ENCODE measurements at regions not wholly inside any gene's neighbourhood (a gene's known extent, or its start where the extent isn't known, plus 50 kb on each side); places are given as distances from the start of the nearest gene placed in this dataset.

GRCh38 chr9:129363216-129363873, 185.3 kb upstream of the IER5L start:
- H3K4me3 ChIP-seq (ENCODE audit: insufficient read depth, low read depth, low read length, poor library complexity, severe bottlenecking), result no peak overlapping the region
- H3K27me3 ChIP-seq (replicated peaks; ENCODE audit: control insufficient read depth, insufficient read depth, low read length, poor library complexity, severe bottlenecking), result no peaks in the 10 kb centered on the region
- H3K9me3 ChIP-seq (ENCODE audit: control insufficient read depth, low read length), result no peaks in the 10 kb centered on the region
- no peaks in the 10 kb centered on the region for H3K36me3 ChIP-seq (ENCODE audit: control insufficient read depth, insufficient read depth, low read length)
- no peak for DNase-seq
- H3K27ac ChIP-seq (ENCODE audit: insufficient read depth, low read length, poor library complexity, severe bottlenecking), result no peak overlapping the region
- H3K4me1 ChIP-seq (ENCODE audit: control insufficient read depth, insufficient read depth, low read length, poor library complexity, severe bottlenecking), result no peaks in the 10 kb centered on the region

GRCh38 chr9:129362287-129363000, 184.4 kb upstream of the IER5L start:
- Histone ChIP-seq H3K27me3 (replicated peaks; ENCODE audit: control insufficient read depth, insufficient read depth, low read length, poor library complexity, severe bottlenecking) (no peaks in the 10 kb centered on the region), H3K9me3 (ENCODE audit: control insufficient read depth, low read length) (no peaks in the 10 kb centered on the region), H3K4me1 (ENCODE audit: control insufficient read depth, insufficient read depth, low read length, poor library complexity, severe bottlenecking) (no peaks in the 10 kb centered on the region)

GRCh38 chr9:129361196-129361595, 183.1 kb upstream of the IER5L start:
- no peak overlapping the region for H3K27ac ChIP-seq (ENCODE audit: insufficient read depth, low read length, poor library complexity, severe bottlenecking)
- no peak for DNase-seq
- no peaks in the 10 kb centered on the region for H3K9me3 ChIP-seq (ENCODE audit: control insufficient read depth, low read length)

More at GRCh38 chr9:129362287-129363000, 184.4 kb upstream of the IER5L start:
- no peak overlapping the region for H3K27ac ChIP-seq (ENCODE audit: insufficient read depth, low read length, poor library complexity, severe bottlenecking)
- no peak overlapping the region for H3K4me3 ChIP-seq (ENCODE audit: insufficient read depth, low read depth, low read length, poor library complexity, severe bottlenecking)
- DNase-seq, result no peak
- no peaks in the 10 kb centered on the region for H3K36me3 ChIP-seq (ENCODE audit: control insufficient read depth, insufficient read depth, low read length)

GRCh38 chr9:129359916-129360536, 182.0 kb upstream of the IER5L start:
- DNase-seq, result no peak
- Histone ChIP-seq H3K4me3 (ENCODE audit: insufficient read depth, low read depth, low read length, poor library complexity, severe bottlenecking) (no peak overlapping the region), H3K36me3 (ENCODE audit: control insufficient read depth, insufficient read depth, low read length) (no peaks in the 10 kb centered on the region), H3K27me3 (replicated peaks; ENCODE audit: control insufficient read depth, insufficient read depth, low read length, poor library complexity, severe bottlenecking) (no peaks in the 10 kb centered on the region), H3K9me3 (ENCODE audit: control insufficient read depth, low read length) (no peaks in the 10 kb centered on the region), H3K27ac (ENCODE audit: insufficient read depth, low read length, poor library complexity, severe bottlenecking) (no peak overlapping the region), H3K4me1 (ENCODE audit: control insufficient read depth, insufficient read depth, low read length, poor library complexity, severe bottlenecking) (no peaks in the 10 kb centered on the region)

More at GRCh38 chr9:129361196-129361595, 183.1 kb upstream of the IER5L start:
- H3K27me3 ChIP-seq (replicated peaks; ENCODE audit: control insufficient read depth, insufficient read depth, low read length, poor library complexity, severe bottlenecking), result no peaks in the 10 kb centered on the region
- H3K4me3 ChIP-seq (ENCODE audit: insufficient read depth, low read depth, low read length, poor library complexity, severe bottlenecking), result no peak overlapping the region
- H3K4me1 ChIP-seq (ENCODE audit: control insufficient read depth, insufficient read depth, low read length, poor library complexity, severe bottlenecking), result no peaks in the 10 kb centered on the region
- no peaks in the 10 kb centered on the region for H3K36me3 ChIP-seq (ENCODE audit: control insufficient read depth, insufficient read depth, low read length)

GRCh38 chr9:129359162-129359811, 181.2 kb upstream of the IER5L start:
- Histone ChIP-seq H3K27ac (ENCODE audit: insufficient read depth, low read length, poor library complexity, severe bottlenecking) (no peak overlapping the region), H3K36me3 (ENCODE audit: control insufficient read depth, insufficient read depth, low read length) (no peaks in the 10 kb centered on the region), H3K4me3 (ENCODE audit: insufficient read depth, low read depth, low read length, poor library complexity, severe bottlenecking) (no peak overlapping the region), H3K27me3 (replicated peaks; ENCODE audit: control insufficient read depth, insufficient read depth, low read length, poor library complexity, severe bottlenecking) (no peaks in the 10 kb centered on the region), H3K9me3 (ENCODE audit: control insufficient read depth, low read length) (no peaks in the 10 kb centered on the region), H3K4me1 (ENCODE audit: control insufficient read depth, insufficient read depth, low read length, poor library complexity, severe bottlenecking) (no peaks in the 10 kb centered on the region)
- DNase-seq, result no peak

- Histone ChIP-seq H3K4me1 (ENCODE audit: control insufficient read depth, insufficient read depth, low read length, poor library complexity, severe bottlenecking) (no peaks in the 10 kb centered on the region), H3K4me3 (ENCODE audit: insufficient read depth, low read depth, low read length, poor library complexity, severe bottlenecking) (no peak overlapping the region), H3K27ac (ENCODE audit: insufficient read depth, low read length, poor library complexity, severe bottlenecking) (no peak overlapping the region), H3K9me3 (ENCODE audit: control insufficient read depth, low read length) (no peaks in the 10 kb centered on the region), H3K36me3 (ENCODE audit: control insufficient read depth, insufficient read depth, low read length) (no peaks in the 10 kb centered on the region), H3K27me3 (replicated peaks; ENCODE audit: control insufficient read depth, insufficient read depth, low read length, poor library complexity, severe bottlenecking) (no peaks in the 10 kb centered on the region)
- DNase-seq, result no peak
These were observed 180.6 kb upstream of the IER5L start for GRCh38 chr9:129358621-129359154.

GRCh38 chr9:129357773-129358245, 179.7 kb upstream of the IER5L start:
- no peaks in the 10 kb centered on the region for H3K36me3 ChIP-seq (ENCODE audit: control insufficient read depth, insufficient read depth, low read length)

GRCh38 chr9:129356871-129357772, 179.1 kb upstream of the IER5L start:
- peaks cover 6% of the 10 kb centered on the region for H3K27me3 ChIP-seq (replicated peaks; ENCODE audit: control insufficient read depth, insufficient read depth, low read length, poor library complexity, severe bottlenecking)
- no peaks in the 10 kb centered on the region for H3K9me3 ChIP-seq (ENCODE audit: control insufficient read depth, low read length)
- H3K4me3 ChIP-seq (ENCODE audit: insufficient read depth, low read depth, low read length, poor library complexity, severe bottlenecking), result no peak overlapping the region
- no peak for DNase-seq
- H3K27ac ChIP-seq (ENCODE audit: insufficient read depth, low read length, poor library complexity, severe bottlenecking), result no peak overlapping the region
- no peaks in the 10 kb centered on the region for H3K36me3 ChIP-seq (ENCODE audit: control insufficient read depth, insufficient read depth, low read length)
- peaks cover 2% of the 10 kb centered on the region for H3K4me1 ChIP-seq (ENCODE audit: control insufficient read depth, insufficient read depth, low read length, poor library complexity, severe bottlenecking)

More at GRCh38 chr9:129357773-129358245, 179.7 kb upstream of the IER5L start:
- Histone ChIP-seq H3K9me3 (ENCODE audit: control insufficient read depth, low read length) (no peaks in the 10 kb centered on the region), H3K4me1 (ENCODE audit: control insufficient read depth, insufficient read depth, low read length, poor library complexity, severe bottlenecking) (no peaks in the 10 kb centered on the region), H3K27ac (ENCODE audit: insufficient read depth, low read length, poor library complexity, severe bottlenecking) (no peak overlapping the region), H3K27me3 (replicated peaks; ENCODE audit: control insufficient read depth, insufficient read depth, low read length, poor library complexity, severe bottlenecking) (no peaks in the 10 kb centered on the region), H3K4me3 (ENCODE audit: insufficient read depth, low read depth, low read length, poor library complexity, severe bottlenecking) (no peak overlapping the region)
- DNase-seq, result no peak

GRCh38 chr9:129355631-129356030, 177.6 kb upstream of the IER5L start:
- Histone ChIP-seq H3K27me3 (replicated peaks; ENCODE audit: control insufficient read depth, insufficient read depth, low read length, poor library complexity, severe bottlenecking) (peaks cover 19% of the 10 kb centered on the region), H3K36me3 (ENCODE audit: control insufficient read depth, insufficient read depth, low read length) (no peaks in the 10 kb centered on the region), H3K4me3 (ENCODE audit: insufficient read depth, low read depth, low read length, poor library complexity, severe bottlenecking) (no peak overlapping the region), H3K27ac (ENCODE audit: insufficient read depth, low read length, poor library complexity, severe bottlenecking) (no peak overlapping the region), H3K9me3 (ENCODE audit: control insufficient read depth, low read length) (no peaks in the 10 kb centered on the region), H3K4me1 (ENCODE audit: control insufficient read depth, insufficient read depth, low read length, poor library complexity, severe bottlenecking) (peaks cover 7% of the 10 kb centered on the region)
- no peak for DNase-seq
